GM21423 (cell line): ENCODE measurements at regions not wholly inside any gene's neighbourhood (a gene's known extent, or its start where the extent isn't known, plus 50 kb on each side); places are given as distances from the start of the nearest gene placed in this dataset.
"Not testable (repeated sequence)": the region's sequence is repeated elsewhere in the genome, so short reads cannot be mapped to it uniquely, and the experiment has no call there.

Source experiments
- ATAC-seq: cut with Tn5 transposase; IDR thresholded peaks from one replicate; pipeline ENCODE4 v1.9.1; 2021; ENCODE audit warnings: mild to moderate bottlenecking, moderate library complexity; ENCODE audit not compliant: unreplicated experiment

GRCh38 chr10:2592360-2593160 is 474.8 kb upstream of the PFKP start:
- no peak for ATAC-seq

- no peak for ATAC-seq
These were observed 478.2 kb upstream of the PFKP start for GRCh38 chr10:2589196-2589595.

- ATAC-seq, result no peak
These were observed 483.0 kb upstream of the PFKP start for GRCh38 chr10:2584385-2584784.

GRCh38 chr10:2576892-2577291 is 490.5 kb upstream of the PFKP start:
- ATAC-seq, result no peak

GRCh38 chr10:2575460-2575859 is 491.9 kb upstream of the PFKP start:
- no peak for ATAC-seq

- no peak for ATAC-seq
These were observed 494.7 kb upstream of the PFKP start for GRCh38 chr10:2572611-2573010.

GRCh38 chr10:2556883-2557282 is 510.5 kb upstream of the PFKP start:
- ATAC-seq, result peak; percentile 97

GRCh38 chr10:2548071-2548470 is 519.3 kb upstream of the PFKP start:
- no peak for ATAC-seq

- ATAC-seq, result no peak
These were observed 519.7 kb upstream of the PFKP start for GRCh38 chr10:2547606-2548005.

GRCh38 chr10:2546894-2547293 is 520.5 kb upstream of the PFKP start:
- not testable (repeated sequence) for ATAC-seq

GRCh38 chr10:2543974-2544373 is 523.4 kb upstream of the PFKP start:
- ATAC-seq, result no peak

- ATAC-seq, result no peak
These were observed 524.0 kb upstream of the PFKP start for GRCh38 chr10:2543142-2543886.

GRCh38 chr10:2541176-2541575 is 526.2 kb upstream of the PFKP start:
- no peak for ATAC-seq

GRCh38 chr10:2529945-2530344 is 537.4 kb upstream of the PFKP start:
- no peak for ATAC-seq

GRCh38 chr10:2525781-2526180 is 541.6 kb upstream of the PFKP start:
- ATAC-seq, result no peak

- ATAC-seq, result no peak
These were observed 548.2 kb upstream of the PFKP start for GRCh38 chr10:2519139-2519538.

- ATAC-seq, result no peak
These were observed 558.2 kb upstream of the PFKP start for GRCh38 chr10:2509081-2509531.

- ATAC-seq, result not testable (repeated sequence)
These were observed 565.9 kb upstream of the PFKP start for GRCh38 chr10:2501366-2501940.

- no peak for ATAC-seq
These were observed 572.9 kb upstream of the PFKP start for GRCh38 chr10:2494399-2494798.

- ATAC-seq, result no peak
These were observed 578.8 kb upstream of the PFKP start for GRCh38 chr10:2488446-2489005.

- no peak for ATAC-seq
These were observed 579.4 kb upstream of the PFKP start for GRCh38 chr10:2487921-2488320.

GRCh38 chr10:2478656-2479055 is 588.7 kb upstream of the PFKP start:
- ATAC-seq, result no peak
